VCaP (cell line): ENCODE measurements at regions not wholly inside any gene's neighbourhood (a gene's known extent, or its start where the extent isn't known, plus 50 kb on each side); places are given as distances from the start of the nearest gene placed in this dataset.

Source experiments
- H3K27ac ChIP-seq: fragments of 450-650 bp; 2 replicates; pipeline ENCODE4 v1.5.1; 2017
- TF ChIP-seq, protein P1 (sequence below): fragments of 450-650 bp; conservative IDR thresholded peaks from 2 replicates; pipeline ENCODE4 v1.5.1; 2017; ENCODE audit warnings: mild to moderate bottlenecking, moderate library complexity

DNA sequence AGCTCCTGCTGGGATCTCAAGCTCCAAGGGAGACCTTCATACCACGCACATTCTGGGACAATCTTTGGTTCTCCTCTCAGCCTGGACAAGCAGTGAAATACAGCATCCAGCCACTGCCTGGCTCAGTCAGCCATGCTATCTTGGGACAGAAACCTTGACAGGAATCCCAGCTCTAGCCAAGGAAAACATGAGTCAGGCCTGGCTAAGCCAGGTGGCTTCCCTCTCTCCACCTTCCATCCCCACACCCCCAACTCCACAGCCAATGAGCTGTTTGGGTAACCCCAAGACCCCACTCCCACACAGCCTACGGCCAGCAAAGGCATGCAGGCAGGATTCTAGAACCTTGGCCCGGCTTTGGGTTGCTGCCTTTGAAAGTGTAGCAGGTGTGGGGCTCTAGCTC is 64.9 kb downstream of the MCFD2 start:
- no peak overlapping the region for H3K27ac ChIP-seq
- TF ChIP-seq, protein P1, sequence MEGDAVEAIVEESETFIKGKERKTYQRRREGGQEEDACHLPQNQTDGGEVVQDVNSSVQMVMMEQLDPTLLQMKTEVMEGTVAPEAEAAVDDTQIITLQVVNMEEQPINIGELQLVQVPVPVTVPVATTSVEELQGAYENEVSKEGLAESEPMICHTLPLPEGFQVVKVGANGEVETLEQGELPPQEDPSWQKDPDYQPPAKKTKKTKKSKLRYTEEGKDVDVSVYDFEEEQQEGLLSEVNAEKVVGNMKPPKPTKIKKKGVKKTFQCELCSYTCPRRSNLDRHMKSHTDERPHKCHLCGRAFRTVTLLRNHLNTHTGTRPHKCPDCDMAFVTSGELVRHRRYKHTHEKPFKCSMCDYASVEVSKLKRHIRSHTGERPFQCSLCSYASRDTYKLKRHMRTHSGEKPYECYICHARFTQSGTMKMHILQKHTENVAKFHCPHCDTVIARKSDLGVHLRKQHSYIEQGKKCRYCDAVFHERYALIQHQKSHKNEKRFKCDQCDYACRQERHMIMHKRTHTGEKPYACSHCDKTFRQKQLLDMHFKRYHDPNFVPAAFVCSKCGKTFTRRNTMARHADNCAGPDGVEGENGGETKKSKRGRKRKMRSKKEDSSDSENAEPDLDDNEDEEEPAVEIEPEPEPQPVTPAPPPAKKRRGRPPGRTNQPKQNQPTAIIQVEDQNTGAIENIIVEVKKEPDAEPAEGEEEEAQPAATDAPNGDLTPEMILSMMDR, result no peak

DNA sequence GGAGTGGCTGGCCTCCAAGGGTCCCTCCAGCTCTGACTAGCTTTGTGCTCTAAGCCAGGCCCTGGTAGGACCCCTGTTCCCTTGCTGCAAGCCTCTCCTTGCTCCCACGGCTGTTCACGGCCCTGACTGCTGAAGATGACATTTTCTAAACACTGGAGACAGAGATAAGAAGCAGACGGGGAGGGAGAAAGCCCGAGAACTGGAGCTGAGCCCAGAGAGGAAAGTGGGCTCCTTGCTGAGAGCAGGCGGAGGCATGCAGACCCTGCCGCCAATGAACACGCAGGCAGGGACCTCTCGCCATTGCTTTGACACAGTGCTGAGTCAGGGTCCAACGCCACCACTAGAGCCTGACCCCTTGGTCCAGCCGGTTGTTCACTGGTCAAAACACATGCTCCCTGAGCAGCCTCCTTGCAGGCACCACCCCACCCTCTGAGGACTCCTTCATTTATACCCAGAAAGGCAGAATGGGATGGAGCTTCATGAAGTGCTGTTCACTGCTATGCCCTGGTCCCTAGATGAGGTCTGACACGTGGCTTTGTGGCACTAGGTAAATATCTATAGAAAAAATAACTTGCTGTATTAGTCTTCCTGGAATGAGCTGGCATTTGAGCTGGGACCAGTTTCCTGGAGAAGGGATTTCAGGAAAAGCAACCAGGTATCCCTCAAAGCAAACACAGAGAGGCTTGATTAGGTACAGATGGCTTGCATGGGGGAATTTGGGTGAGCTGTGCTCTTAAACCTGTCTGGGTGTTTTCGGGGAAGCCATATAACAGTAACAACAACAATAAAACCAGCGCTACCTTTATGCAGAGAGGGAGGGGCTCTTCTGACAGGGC is 65.7 kb downstream of the MCFD2 start:
- H3K27ac ChIP-seq, result peak overlapping the region; percentile 91; the same call in 1 of the 2 replicates

DNA sequence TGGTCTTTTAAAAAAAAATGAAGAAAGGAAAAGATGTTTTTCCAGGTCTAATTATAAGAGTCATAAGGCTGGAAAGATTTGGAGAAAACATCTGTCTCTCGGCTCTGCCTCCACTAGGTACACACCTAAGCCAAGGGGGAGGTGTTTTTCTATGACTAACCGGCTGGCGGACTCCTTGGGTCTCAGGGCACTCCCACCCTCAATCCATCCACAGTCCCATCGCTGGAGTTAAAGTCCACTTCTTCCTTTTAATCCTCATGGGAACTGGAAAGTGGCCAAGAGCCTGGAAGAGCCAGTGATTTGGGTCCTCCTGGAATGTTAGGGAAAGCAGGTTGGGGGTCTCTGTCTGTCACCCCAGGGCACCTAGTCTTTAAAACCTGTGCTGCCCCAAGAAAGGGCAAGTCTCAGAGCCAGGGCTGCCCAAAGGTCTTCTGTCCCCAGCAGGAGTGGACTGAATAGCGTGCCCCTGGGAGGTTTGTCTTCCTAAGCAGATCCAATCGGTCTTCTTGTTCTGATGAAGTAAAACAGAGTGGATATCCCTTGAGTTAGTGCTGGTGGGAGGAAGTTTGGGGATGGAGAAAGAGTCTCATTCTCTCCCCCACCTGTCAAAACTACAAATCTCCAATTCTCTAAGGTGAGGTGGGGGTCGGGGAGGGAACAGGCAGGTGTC is 66.4 kb downstream of the MCFD2 start:
- H3K27ac ChIP-seq, result peak overlapping the region; percentile 91
- TF ChIP-seq, protein P1, result no peak

More for the DNA sequence above, 65.7 kb downstream of the MCFD2 start:
- TF ChIP-seq, protein P1, result no peak

DNA sequence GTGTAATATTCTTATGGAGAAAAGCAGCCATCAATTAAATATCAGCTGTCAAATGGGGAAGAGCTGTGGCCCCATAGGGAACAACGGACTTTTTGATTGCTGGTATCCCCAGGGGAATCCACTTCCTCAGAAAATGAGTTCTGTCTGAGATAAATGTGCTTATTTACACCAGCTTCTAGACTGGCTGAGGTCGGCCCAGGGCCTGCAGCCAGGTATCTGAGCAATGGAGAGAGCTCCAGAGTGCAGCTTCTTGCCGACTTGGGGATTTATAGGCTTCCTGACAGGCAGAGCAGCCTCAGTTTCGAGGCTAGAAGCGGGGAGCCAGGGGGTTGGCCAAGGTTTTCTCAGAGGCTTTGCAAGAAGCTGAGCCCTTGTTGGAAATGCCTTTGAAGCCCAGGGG is 67.2 kb downstream of the MCFD2 start:
- TF ChIP-seq, protein P1, result no peak
- H3K27ac ChIP-seq, result peak overlapping the region; percentile 91

DNA sequence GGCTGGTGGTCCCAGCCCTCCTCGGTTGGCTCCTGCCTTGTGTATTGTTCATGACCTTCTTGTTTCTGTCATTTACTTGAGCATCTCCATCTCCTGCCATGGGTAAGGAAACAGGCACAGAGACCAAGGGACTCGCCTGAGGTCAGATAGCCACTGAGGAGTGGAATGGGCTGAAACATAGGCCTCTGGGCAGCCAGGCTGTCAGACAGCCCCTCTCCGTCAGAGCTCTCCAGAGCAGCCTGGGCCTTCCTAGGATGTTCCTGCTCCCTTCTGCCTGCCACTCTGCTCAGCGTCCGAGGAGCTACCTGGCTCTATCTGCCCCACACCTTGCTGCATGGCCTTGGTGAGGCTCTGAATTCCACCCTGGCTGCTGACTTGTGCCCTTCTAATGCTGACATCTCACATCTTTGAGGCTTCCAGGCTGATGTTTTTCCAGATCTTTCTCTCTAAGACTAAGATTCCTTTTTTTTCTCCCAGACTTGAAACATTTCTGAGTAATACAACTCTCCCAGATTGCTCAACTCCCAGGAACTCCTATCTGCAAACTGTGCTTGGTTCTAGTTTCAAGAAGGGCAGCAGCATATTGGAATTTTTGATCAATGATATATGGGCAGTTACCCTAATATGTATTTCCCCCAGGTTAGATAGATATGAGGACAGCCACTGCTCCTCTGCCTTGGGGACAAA is 67.7 kb downstream of the MCFD2 start:
- TF ChIP-seq, protein P1, result no peak
- H3K27ac ChIP-seq, result peak overlapping the region; percentile 91

DNA sequence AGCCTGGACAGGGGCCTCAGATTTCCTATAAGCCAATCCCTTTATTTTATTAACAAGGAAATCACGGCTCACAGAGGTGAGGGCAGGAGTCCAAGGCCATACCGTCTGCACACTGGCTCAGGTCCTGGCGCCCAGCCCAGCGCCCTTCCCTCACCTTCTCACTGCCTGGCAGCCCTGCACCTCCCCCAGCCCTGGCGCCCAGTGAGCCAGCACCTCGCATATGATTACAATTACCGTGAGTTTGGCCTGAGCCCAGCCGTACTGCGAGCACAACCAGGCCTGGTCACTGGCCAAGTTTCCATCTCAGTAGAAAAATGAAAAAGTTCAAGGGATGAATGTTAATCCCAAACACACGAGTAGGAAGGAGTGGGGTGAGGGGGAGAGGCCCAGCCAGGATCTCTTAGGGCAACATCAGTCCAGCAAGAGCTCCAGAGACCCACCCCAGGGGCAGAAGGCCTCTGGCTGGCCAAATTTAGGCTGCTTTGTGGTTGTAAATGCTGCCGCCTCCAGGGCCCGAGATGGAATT is 68.4 kb downstream of the MCFD2 start:
- TF ChIP-seq, protein P1, result no peak
- H3K27ac ChIP-seq, result peak overlapping the region; percentile 91

DNA sequence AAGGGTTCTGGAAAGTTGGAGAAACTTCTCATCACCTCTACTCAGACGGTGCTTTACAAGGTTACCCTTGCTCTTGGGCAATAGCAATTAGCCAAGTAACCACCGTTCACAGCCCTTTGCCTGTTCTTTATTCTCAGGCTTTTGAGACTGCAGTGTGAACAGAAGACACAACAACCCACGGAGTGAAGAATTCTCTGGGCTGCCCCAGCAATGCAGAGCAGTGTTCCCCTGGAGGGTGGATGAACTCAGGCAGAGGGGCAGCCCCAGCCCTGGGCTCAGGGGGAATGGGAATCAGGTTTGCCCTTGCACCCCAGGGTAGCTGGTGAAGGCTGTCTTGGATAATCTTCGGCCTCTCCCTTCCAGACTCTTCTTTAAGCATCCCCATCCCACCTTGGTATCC is 69.1 kb downstream of the MCFD2 start:
- peak overlapping the region; percentile 91 for H3K27ac ChIP-seq

More for the DNA sequence above, 69.1 kb downstream of the MCFD2 start:
- TF ChIP-seq, protein P1, result no peak
